Right forelimb (tissue), 1 donor: ENCODE measurements at regions not wholly inside any gene's neighbourhood (a gene's known extent, or its start where the extent isn't known, plus 50 kb on each side); places are given as distances from the start of the nearest gene placed in this dataset.

ENCODE experiments used
- DNase-seq: peaks from one replicate; pipeline ENCODE4 v3.0.0-alpha.2; 2018

- DNase-seq = no peak
Observed at GRCh38 chr11:92846491-92847125, 122.8 kb upstream of the MTNR1B start.

GRCh38 chr11:92848578-92848977 is 120.9 kb upstream of the MTNR1B start:
- DNase-seq = no peak

- DNase-seq = no peak
Observed at GRCh38 chr11:92850296-92850826, 119.1 kb upstream of the MTNR1B start.

- DNase-seq = no peak
Observed at GRCh38 chr11:92852229-92852628, 117.2 kb upstream of the MTNR1B start.

GRCh38 chr11:92852946-92853345 is 116.5 kb upstream of the MTNR1B start:
- no peak for DNase-seq

GRCh38 chr11:92854162-92854561 is 115.3 kb upstream of the MTNR1B start:
- no peak for DNase-seq

- DNase-seq = no peak
Observed at GRCh38 chr11:92854952-92855351, 114.5 kb upstream of the MTNR1B start.

- no peak for DNase-seq
Observed at GRCh38 chr11:92855607-92856405, 113.6 kb upstream of the MTNR1B start.

- DNase-seq = no peak
Observed at GRCh38 chr11:92857407-92857806, 112.0 kb upstream of the MTNR1B start.

- no peak for DNase-seq
Observed at GRCh38 chr11:92859156-92859690, 110.2 kb upstream of the MTNR1B start.

GRCh38 chr11:92861634-92862033 is 107.8 kb upstream of the MTNR1B start:
- no peak for DNase-seq

GRCh38 chr11:92865352-92865751 is 104.1 kb upstream of the MTNR1B start:
- DNase-seq = no peak

- no peak for DNase-seq
Observed at GRCh38 chr11:92866679-92867282, 102.7 kb upstream of the MTNR1B start.

- no peak for DNase-seq
Observed at GRCh38 chr11:92867913-92868619, 101.4 kb upstream of the MTNR1B start.

GRCh38 chr11:92869716-92870115 is 99.7 kb upstream of the MTNR1B start:
- DNase-seq = no peak

GRCh38 chr11:92870196-92870832 is 99.1 kb upstream of the MTNR1B start:
- no peak for DNase-seq

- no peak for DNase-seq
Observed at GRCh38 chr11:92873551-92873950, 95.9 kb upstream of the MTNR1B start.

- DNase-seq = no peak
Observed at GRCh38 chr11:92875473-92875872, 94.0 kb upstream of the MTNR1B start.

GRCh38 chr11:92879086-92879485 is 90.4 kb upstream of the MTNR1B start:
- DNase-seq = no peak

GRCh38 chr11:92880381-92880780 is 89.1 kb upstream of the MTNR1B start:
- no peak for DNase-seq

- no peak for DNase-seq
Observed at GRCh38 chr11:92881940-92882450, 87.5 kb upstream of the MTNR1B start.
